ENCODE measurements at regions not wholly inside any gene's neighbourhood (a gene's known extent, or its start where the extent isn't known, plus 50 kb on each side); places are given as distances from the start of the nearest gene placed in this dataset.

- no peak for DNase-seq
- 82% methylated on average over 1 of the region's 1 CpG for WGBS (ENCODE audit: insufficient coverage)
- Histone ChIP-seq H3K27ac (ENCODE audit: low read length) (no peak overlapping the region), H3K4me1 (ENCODE audit: control insufficient read depth, insufficient read depth, low read length) (no peaks in the 10 kb centered on the region), H3K27me3 (ENCODE audit: control insufficient read depth, insufficient read depth, low read length) (no peaks in the 10 kb centered on the region), H3K4me3 (ENCODE audit: low read length) (no peak overlapping the region), H3K36me3 (ENCODE audit: control insufficient read depth, insufficient read depth, low read length) (no peaks in the 10 kb centered on the region), H3K9me3 (replicated peaks; ENCODE audit: control insufficient read depth, low read depth, low read length) (no peaks in the 10 kb centered on the region)
Measured at GRCh38 chr2:147547440-147547839, 297.4 kb upstream of the ACVR2A start.

- H3K27me3 ChIP-seq (ENCODE audit: control insufficient read depth, insufficient read depth, low read length): no peaks in the 10 kb centered on the region
- H3K36me3 ChIP-seq (ENCODE audit: control insufficient read depth, insufficient read depth, low read length): no peaks in the 10 kb centered on the region
- no peaks in the 10 kb centered on the region for H3K9me3 ChIP-seq (replicated peaks; ENCODE audit: control insufficient read depth, low read depth, low read length)
- no peaks in the 10 kb centered on the region for H3K4me1 ChIP-seq (ENCODE audit: control insufficient read depth, insufficient read depth, low read length)
- no peak overlapping the region for H3K4me3 ChIP-seq (ENCODE audit: low read length)
- no CpG with 5 or more reads among the region's 1 CpG for WGBS (ENCODE audit: insufficient coverage)
- no peak for DNase-seq
- no peak overlapping the region for H3K27ac ChIP-seq (ENCODE audit: low read length)
Measured at GRCh38 chr2:147546109-147546508, 298.7 kb upstream of the ACVR2A start.

- H3K27me3 ChIP-seq (ENCODE audit: control insufficient read depth, insufficient read depth, low read length): no peaks in the 10 kb centered on the region
- H3K4me3 ChIP-seq (ENCODE audit: low read length): no peak overlapping the region
- no peaks in the 10 kb centered on the region for H3K9me3 ChIP-seq (replicated peaks; ENCODE audit: control insufficient read depth, low read depth, low read length)
- H3K27ac ChIP-seq (ENCODE audit: low read length): no peak overlapping the region
- DNase-seq: no peak
- H3K36me3 ChIP-seq (ENCODE audit: control insufficient read depth, insufficient read depth, low read length): no peaks in the 10 kb centered on the region
- no peaks in the 10 kb centered on the region for H3K4me1 ChIP-seq (ENCODE audit: control insufficient read depth, insufficient read depth, low read length)
Measured at GRCh38 chr2:147543056-147543455, 301.8 kb upstream of the ACVR2A start.

GRCh38 chr2:147542351-147542750 is 302.5 kb upstream of the ACVR2A start:
- Histone ChIP-seq H3K27me3 (ENCODE audit: control insufficient read depth, insufficient read depth, low read length) (no peaks in the 10 kb centered on the region), H3K27ac (ENCODE audit: low read length) (no peak overlapping the region), H3K9me3 (replicated peaks; ENCODE audit: control insufficient read depth, low read depth, low read length) (no peaks in the 10 kb centered on the region), H3K36me3 (ENCODE audit: control insufficient read depth, insufficient read depth, low read length) (no peaks in the 10 kb centered on the region), H3K4me3 (ENCODE audit: low read length) (no peak overlapping the region), H3K4me1 (ENCODE audit: control insufficient read depth, insufficient read depth, low read length) (no peaks in the 10 kb centered on the region)
- no peak for DNase-seq
- 100% methylated on average over 1 of the region's 3 CpGs for WGBS (ENCODE audit: insufficient coverage)

GRCh38 chr2:147541314-147541713 is 303.5 kb upstream of the ACVR2A start:
- H3K4me3 ChIP-seq (ENCODE audit: low read length): no peak overlapping the region
- no peak for DNase-seq
- H3K4me1 ChIP-seq (ENCODE audit: control insufficient read depth, insufficient read depth, low read length): no peaks in the 10 kb centered on the region
- no peak overlapping the region for H3K27ac ChIP-seq (ENCODE audit: low read length)
- no peaks in the 10 kb centered on the region for H3K9me3 ChIP-seq (replicated peaks; ENCODE audit: control insufficient read depth, low read depth, low read length)
- H3K27me3 ChIP-seq (ENCODE audit: control insufficient read depth, insufficient read depth, low read length): no peaks in the 10 kb centered on the region
- H3K36me3 ChIP-seq (ENCODE audit: control insufficient read depth, insufficient read depth, low read length): no peaks in the 10 kb centered on the region
- 92% methylated on average over 1 of the region's 1 CpG for WGBS (ENCODE audit: insufficient coverage)

- Histone ChIP-seq H3K4me3 (ENCODE audit: low read length) (no peak overlapping the region), H3K27ac (ENCODE audit: low read length) (no peak overlapping the region), H3K4me1 (ENCODE audit: control insufficient read depth, insufficient read depth, low read length) (no peaks in the 10 kb centered on the region), H3K36me3 (ENCODE audit: control insufficient read depth, insufficient read depth, low read length) (no peaks in the 10 kb centered on the region), H3K9me3 (replicated peaks; ENCODE audit: control insufficient read depth, low read depth, low read length) (no peaks in the 10 kb centered on the region), H3K27me3 (ENCODE audit: control insufficient read depth, insufficient read depth, low read length) (no peaks in the 10 kb centered on the region)
- 33% methylated on average over 1 of the region's 3 CpGs for WGBS (ENCODE audit: insufficient coverage)
- peak; percentile 62 for DNase-seq
Measured at GRCh38 chr2:147538821-147539220, 306.0 kb upstream of the ACVR2A start.

- no peak overlapping the region for H3K4me3 ChIP-seq (ENCODE audit: low read length)
- H3K27ac ChIP-seq (ENCODE audit: low read length): no peak overlapping the region
- WGBS (ENCODE audit: insufficient coverage): 0% methylated on average over 1 of the region's 1 CpG
- DNase-seq: peak; percentile 89
- H3K4me1 ChIP-seq (ENCODE audit: control insufficient read depth, insufficient read depth, low read length): no peaks in the 10 kb centered on the region
- H3K9me3 ChIP-seq (replicated peaks; ENCODE audit: control insufficient read depth, low read depth, low read length): no peaks in the 10 kb centered on the region
- no peaks in the 10 kb centered on the region for H3K27me3 ChIP-seq (ENCODE audit: control insufficient read depth, insufficient read depth, low read length)
- no peaks in the 10 kb centered on the region for H3K36me3 ChIP-seq (ENCODE audit: control insufficient read depth, insufficient read depth, low read length)
Measured at GRCh38 chr2:147538088-147538487, 306.7 kb upstream of the ACVR2A start.

GRCh38 chr2:147531269-147531668 is 313.6 kb upstream of the ACVR2A start:
- H3K4me3 ChIP-seq (ENCODE audit: low read length): no peak overlapping the region
- no CpG with 5 or more reads among the region's 3 CpGs for WGBS (ENCODE audit: insufficient coverage)
- no peak overlapping the region for H3K27ac ChIP-seq (ENCODE audit: low read length)
- peak; percentile 57 for DNase-seq
- no peaks in the 10 kb centered on the region for H3K36me3 ChIP-seq (ENCODE audit: control insufficient read depth, insufficient read depth, low read length)
- peaks cover 3% of the 10 kb centered on the region for H3K4me1 ChIP-seq (ENCODE audit: control insufficient read depth, insufficient read depth, low read length)
- no peaks in the 10 kb centered on the region for H3K9me3 ChIP-seq (replicated peaks; ENCODE audit: control insufficient read depth, low read depth, low read length)
- no peaks in the 10 kb centered on the region for H3K27me3 ChIP-seq (ENCODE audit: control insufficient read depth, insufficient read depth, low read length)

GRCh38 chr2:147530033-147530432 is 314.8 kb upstream of the ACVR2A start:
- DNase-seq: no peak
- Histone ChIP-seq H3K4me3 (ENCODE audit: low read length) (no peak overlapping the region), H3K27me3 (ENCODE audit: control insufficient read depth, insufficient read depth, low read length) (no peaks in the 10 kb centered on the region), H3K36me3 (ENCODE audit: control insufficient read depth, insufficient read depth, low read length) (no peaks in the 10 kb centered on the region), H3K9me3 (replicated peaks; ENCODE audit: control insufficient read depth, low read depth, low read length) (no peaks in the 10 kb centered on the region), H3K27ac (ENCODE audit: low read length) (no peak overlapping the region), H3K4me1 (ENCODE audit: control insufficient read depth, insufficient read depth, low read length) (peaks cover 3% of the 10 kb centered on the region)
- WGBS (ENCODE audit: insufficient coverage): no CpG with 5 or more reads among the region's 3 CpGs

GRCh38 chr2:147525819-147526489 is 318.9 kb upstream of the ACVR2A start:
- no peak for DNase-seq
- no peak overlapping the region for H3K27ac ChIP-seq (ENCODE audit: low read length)
- no peaks in the 10 kb centered on the region for H3K36me3 ChIP-seq (ENCODE audit: control insufficient read depth, insufficient read depth, low read length)
- no peaks in the 10 kb centered on the region for H3K4me1 ChIP-seq (ENCODE audit: control insufficient read depth, insufficient read depth, low read length)
- WGBS (ENCODE audit: insufficient coverage): 67% methylated on average over 1 of the region's 3 CpGs
- no peak overlapping the region for H3K4me3 ChIP-seq (ENCODE audit: low read length)
- no peaks in the 10 kb centered on the region for H3K27me3 ChIP-seq (ENCODE audit: control insufficient read depth, insufficient read depth, low read length)
- H3K9me3 ChIP-seq (replicated peaks; ENCODE audit: control insufficient read depth, low read depth, low read length): peaks cover 2% of the 10 kb centered on the region

GRCh38 chr2:147524912-147525311 is 319.9 kb upstream of the ACVR2A start:
- H3K4me1 ChIP-seq (ENCODE audit: control insufficient read depth, insufficient read depth, low read length): no peaks in the 10 kb centered on the region
- no peaks in the 10 kb centered on the region for H3K36me3 ChIP-seq (ENCODE audit: control insufficient read depth, insufficient read depth, low read length)
- no peak overlapping the region for H3K27ac ChIP-seq (ENCODE audit: low read length)
- H3K4me3 ChIP-seq (ENCODE audit: low read length): no peak overlapping the region
- H3K9me3 ChIP-seq (replicated peaks; ENCODE audit: control insufficient read depth, low read depth, low read length): peaks cover 2% of the 10 kb centered on the region
- 96% methylated on average over 3 of the region's 3 CpGs for WGBS (ENCODE audit: insufficient coverage)
- DNase-seq: no peak
- H3K27me3 ChIP-seq (ENCODE audit: control insufficient read depth, insufficient read depth, low read length): no peaks in the 10 kb centered on the region

All from muscle of leg (tissue), 3 donors.